Ishikawa (cell line): ENCODE measurements at regions not wholly inside any gene's neighbourhood (a gene's known extent, or its start where the extent isn't known, plus 50 kb on each side); places are given as distances from the start of the nearest gene placed in this dataset.

Source experiments
- FOXM1 ChIP-seq: IDR thresholded peaks from 2 replicates; pipeline ENCODE4 v1.6.1; 2012; ENCODE audit warnings: low read depth, borderline replicate concordance
- RAD21 ChIP-seq: IDR thresholded peaks from 2 replicates; pipeline ENCODE4 v1.6.1; 2012; ENCODE audit warnings: low read depth
- TCF12 ChIP-seq: IDR thresholded peaks from 2 replicates; pipeline ENCODE4 v1.6.1; 2012; ENCODE audit warnings: low read depth
- TF ChIP-seq, protein P1 (sequence below): IDR thresholded peaks from 2 replicates; pipeline ENCODE4 v1.6.1; 2012; ENCODE audit warnings: low read depth, mild to moderate bottlenecking

DNA sequence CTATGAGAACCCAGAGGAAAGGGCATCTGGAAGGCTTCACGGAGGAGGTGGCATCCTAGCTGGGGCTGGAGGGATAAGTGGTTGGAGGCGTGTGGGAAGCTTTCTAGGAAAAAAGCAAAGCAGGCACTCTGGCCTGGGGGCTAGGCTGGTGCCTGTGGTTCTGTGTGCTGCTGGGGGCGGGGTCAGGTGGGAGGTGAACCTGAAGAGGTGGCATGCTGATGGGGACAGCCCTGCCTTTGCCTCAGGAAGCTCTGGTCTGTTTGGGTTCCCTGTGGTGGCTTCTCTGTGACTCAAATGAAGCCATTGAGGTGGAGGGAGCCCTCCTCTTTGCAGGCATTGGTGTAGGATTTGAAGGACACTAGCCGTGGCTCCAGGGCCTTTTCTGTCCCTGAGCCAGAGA, 221.6 kb upstream of the POU3F1 start:
- TF ChIP-seq, protein P1, sequence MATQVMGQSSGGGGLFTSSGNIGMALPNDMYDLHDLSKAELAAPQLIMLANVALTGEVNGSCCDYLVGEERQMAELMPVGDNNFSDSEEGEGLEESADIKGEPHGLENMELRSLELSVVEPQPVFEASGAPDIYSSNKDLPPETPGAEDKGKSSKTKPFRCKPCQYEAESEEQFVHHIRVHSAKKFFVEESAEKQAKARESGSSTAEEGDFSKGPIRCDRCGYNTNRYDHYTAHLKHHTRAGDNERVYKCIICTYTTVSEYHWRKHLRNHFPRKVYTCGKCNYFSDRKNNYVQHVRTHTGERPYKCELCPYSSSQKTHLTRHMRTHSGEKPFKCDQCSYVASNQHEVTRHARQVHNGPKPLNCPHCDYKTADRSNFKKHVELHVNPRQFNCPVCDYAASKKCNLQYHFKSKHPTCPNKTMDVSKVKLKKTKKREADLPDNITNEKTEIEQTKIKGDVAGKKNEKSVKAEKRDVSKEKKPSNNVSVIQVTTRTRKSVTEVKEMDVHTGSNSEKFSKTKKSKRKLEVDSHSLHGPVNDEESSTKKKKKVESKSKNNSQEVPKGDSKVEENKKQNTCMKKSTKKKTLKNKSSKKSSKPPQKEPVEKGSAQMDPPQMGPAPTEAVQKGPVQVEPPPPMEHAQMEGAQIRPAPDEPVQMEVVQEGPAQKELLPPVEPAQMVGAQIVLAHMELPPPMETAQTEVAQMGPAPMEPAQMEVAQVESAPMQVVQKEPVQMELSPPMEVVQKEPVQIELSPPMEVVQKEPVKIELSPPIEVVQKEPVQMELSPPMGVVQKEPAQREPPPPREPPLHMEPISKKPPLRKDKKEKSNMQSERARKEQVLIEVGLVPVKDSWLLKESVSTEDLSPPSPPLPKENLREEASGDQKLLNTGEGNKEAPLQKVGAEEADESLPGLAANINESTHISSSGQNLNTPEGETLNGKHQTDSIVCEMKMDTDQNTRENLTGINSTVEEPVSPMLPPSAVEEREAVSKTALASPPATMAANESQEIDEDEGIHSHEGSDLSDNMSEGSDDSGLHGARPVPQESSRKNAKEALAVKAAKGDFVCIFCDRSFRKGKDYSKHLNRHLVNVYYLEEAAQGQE: no peak
- no peak for TF ChIP-seq FOXM1
- no peak for TF ChIP-seq TCF12
- TF ChIP-seq RAD21: no peak
